Caki2 (cell line): ENCODE measurements at regions not wholly inside any gene's neighbourhood (a gene's known extent, or its start where the extent isn't known, plus 50 kb on each side); places are given as distances from the start of the nearest gene placed in this dataset.
"Not testable (repeated sequence)": the region's sequence is repeated elsewhere in the genome, so short reads cannot be mapped to it uniquely, and the experiment has no call there.

Experiments used
- DNase-seq: peaks from one replicate; pipeline ENCODE4 v3.0.0-alpha.2; 2015; ENCODE audit warnings: low read depth
- in situ Hi-C: cut with HindIII; loops from 2 replicates; pipeline ENCODE4 v1.10.0; 2016; ENCODE audit warnings: low sequenced_read_pairs, low pct_unique_long_range_greater_than_20kb, mixed read lengths

- no peak for DNase-seq
- in situ Hi-C loops = no loop called here
Observed at GRCh38 chr20:53728359-53728758, 134.7 kb upstream of the ZNF217 start.

- in situ Hi-C loops, DNase-seq: not testable (repeated sequence)
Observed at GRCh38 chr20:53727239-53727638, 133.6 kb upstream of the ZNF217 start.

DNA sequence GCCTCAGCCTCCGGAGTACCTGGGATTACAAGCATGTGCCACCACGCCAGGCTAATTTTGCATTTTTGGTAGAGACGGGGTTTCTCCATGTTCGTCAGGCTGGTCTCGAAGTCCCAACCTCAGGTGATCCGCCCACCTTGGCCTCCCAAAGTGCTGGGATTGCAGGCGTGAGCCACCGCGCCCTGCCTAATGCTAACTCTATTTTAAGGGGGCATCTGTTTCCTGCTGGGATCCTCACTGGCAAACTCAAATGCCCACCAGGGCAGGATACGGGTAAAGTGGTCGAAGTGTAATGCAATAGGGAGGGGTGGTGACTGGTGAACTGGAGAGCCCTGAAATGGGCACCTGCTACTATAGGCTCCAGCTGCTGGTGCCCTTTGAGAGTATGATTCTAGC lies 131.9 kb upstream of the ZNF217 start:
- no peak for DNase-seq
- in situ Hi-C loops = no loop called here

DNA sequence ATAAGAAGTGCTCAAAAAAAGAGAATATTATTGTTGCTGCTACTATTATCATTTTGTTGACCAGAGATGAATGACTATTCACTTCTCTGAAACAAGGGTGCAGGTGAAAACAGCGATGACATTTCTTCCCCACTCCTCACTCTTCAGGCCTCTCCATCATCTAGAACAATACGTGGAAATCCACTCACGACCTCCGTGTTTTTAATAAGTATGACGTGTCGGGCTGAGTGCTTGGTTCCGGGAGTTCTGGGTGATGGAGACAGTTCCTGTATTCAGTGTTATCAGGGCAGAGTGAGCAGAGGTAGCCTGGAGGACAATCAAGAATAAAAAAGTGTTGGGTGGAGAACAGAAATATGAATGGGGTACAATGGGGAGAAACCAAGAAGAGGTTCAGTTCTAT lies 130.0 kb upstream of the ZNF217 start:
- no peak for DNase-seq
- in situ Hi-C loops = no loop called here

DNA sequence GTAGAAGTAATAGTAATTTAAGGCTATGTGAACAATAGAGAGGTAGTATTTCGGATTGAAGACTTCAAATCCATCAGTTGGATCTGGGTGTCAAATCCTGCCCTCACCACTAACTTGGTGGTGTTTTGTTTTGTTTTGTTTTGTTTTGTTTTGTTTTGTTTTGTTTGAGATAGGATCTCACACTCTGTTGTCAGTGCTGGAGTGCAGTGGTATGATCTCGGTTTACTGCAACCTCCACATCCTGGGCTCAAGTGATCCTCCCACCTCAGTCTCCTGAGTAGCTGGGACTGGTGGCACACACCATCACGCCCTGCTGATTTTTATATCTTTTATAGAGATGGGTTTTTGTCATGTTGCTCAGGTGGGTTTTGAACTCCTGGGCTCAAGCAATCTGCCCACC lies 129.4 kb upstream of the ZNF217 start:
- in situ Hi-C loops = no loop called here
- no peak for DNase-seq

- in situ Hi-C loops = no loop called here
- DNase-seq = no peak
Observed at GRCh38 chr20:53722515-53723036, 128.9 kb upstream of the ZNF217 start.

GRCh38 chr20:53721445-53721963 lies 127.9 kb upstream of the ZNF217 start:
- DNase-seq, in situ Hi-C loops: not testable (repeated sequence)

- DNase-seq, in situ Hi-C loops: not testable (repeated sequence)
Observed at GRCh38 chr20:53719171-53719803, 125.6 kb upstream of the ZNF217 start.

- in situ Hi-C loops = no loop called here
- DNase-seq = no peak
Observed at GRCh38 chr20:53718142-53719021, 124.7 kb upstream of the ZNF217 start.

DNA sequence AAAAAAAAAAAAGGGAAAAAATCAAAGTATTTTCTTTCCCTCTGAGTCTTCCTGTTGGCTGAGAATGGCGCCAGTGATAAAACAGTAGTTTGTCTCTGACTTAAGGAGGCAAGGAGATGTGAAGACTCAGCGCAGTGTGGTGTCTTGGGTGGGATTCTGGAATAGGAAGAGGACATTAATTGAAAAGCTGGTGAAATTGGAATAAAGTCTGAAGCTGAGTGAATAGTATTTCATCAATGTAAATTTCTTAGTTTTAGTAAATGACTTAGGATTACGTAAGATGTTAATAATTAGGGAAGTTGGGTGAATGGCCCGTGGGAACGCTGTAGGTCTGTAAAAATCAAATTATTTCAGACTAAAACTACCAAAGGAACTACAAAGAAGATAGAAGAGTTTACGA lies 122.8 kb upstream of the ZNF217 start:
- DNase-seq = no peak
- in situ Hi-C loops = no loop called here

DNA sequence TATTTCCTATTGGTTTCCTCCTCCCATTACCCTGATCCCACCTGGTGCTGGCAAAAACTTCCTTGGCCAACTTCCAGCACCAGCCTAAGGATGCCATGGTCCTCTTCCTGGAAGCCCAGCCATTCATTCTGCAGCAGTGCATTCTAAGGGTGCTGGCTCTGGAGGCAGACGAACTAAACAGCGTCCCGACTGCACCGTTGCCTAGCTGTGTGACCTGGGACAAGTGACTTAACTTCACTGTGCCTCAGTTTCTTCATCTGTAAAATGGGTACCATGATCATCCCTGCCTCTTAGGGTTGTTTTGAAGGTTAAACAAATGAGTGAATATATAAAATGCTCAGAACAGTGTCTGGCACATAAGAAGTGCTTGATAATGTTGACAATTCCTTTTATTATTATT lies 120.9 kb upstream of the ZNF217 start:
- no peak for DNase-seq
- in situ Hi-C loops = no loop called here

- DNase-seq = no peak
- in situ Hi-C loops = no loop called here
Observed at GRCh38 chr20:53713328-53714056, 119.9 kb upstream of the ZNF217 start.

- peak; percentile 63 for DNase-seq
- in situ Hi-C loops = no loop called here
Observed at GRCh38 chr20:53712212-53712977, 118.8 kb upstream of the ZNF217 start.

DNA sequence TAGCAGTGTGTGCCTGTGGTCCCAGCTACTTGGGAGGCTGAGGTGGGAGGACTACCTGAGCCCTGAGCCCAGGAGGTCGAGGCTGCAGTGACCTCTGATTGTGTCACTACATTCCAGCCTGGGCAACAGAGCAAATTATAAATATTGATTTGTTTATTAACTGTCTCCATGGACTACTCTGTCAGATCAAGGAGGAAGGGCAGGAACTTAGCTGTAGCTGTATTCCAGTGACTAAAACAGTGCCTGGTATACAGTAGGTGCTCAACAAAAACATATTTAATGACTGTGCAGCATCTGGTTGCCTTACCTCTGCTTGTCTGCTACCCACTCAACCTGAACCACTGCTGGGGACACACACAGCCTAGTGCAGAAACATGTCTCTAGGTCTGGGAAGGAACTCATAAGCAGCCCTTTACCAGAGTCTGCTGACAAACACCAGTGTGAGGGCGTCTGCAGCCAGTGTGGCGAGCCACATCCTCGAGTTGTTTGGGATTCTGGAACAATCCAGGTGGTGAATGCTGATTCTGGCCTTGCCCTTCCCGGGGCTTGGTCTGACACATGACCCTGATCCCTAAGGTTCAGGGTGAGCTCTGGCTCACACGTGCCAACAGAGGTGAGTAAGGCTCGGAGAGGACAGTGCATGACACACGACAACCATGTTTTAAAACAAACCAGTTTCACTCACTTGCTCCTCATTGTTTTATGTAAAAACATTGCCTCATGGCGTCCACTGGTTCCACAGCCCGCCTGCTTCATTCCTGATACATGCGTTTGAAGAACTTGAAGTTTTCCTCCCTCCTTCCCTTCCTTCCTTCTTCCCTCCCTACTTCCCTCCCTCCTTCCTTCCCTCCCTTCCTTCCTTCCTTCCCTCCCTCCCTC lies 117.9 kb upstream of the ZNF217 start:
- DNase-seq = peak; percentile 69
- in situ Hi-C loops = no loop called here

DNA sequence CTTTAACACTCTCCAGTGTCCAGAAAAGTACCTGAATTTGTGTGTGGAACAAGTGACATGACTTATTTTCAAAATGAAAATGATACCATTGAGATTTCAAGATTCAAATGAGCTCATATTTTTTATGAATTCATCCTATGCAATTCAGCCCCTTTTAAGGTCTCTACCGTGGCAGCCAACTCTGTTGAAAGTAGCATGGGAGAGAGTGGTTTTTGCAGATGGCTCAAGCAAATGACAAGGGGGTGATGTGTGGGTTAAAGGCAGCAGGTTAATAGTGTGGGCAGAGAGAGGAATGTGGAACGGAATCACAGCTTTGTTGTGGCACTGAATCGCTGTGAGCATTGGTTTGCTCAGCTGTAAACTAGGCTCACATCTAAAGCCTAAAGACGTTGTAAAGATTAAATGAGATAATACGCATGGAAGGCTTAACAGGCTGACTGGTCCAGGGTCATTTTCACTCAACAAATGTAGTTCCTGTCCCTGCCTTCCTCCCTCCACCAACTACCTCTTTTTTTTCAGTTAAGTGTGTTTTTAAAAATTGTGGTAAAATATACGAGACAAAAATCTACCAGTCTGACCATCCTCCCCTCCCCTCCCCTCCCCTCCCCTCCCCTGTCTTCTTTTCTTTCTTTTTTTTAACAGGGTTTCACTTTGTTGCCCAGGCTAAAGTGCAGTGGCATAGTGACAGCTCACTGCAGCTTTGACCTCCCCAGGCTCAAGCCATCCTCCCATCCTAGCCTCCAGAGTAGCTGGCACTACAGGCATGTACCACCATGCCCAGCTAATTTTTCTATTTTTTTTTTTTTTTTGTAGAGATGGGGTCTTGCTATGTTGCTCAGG lies 114.7 kb upstream of the ZNF217 start:
- peak; percentile 86 for DNase-seq
- in situ Hi-C loops = no loop called here

DNA sequence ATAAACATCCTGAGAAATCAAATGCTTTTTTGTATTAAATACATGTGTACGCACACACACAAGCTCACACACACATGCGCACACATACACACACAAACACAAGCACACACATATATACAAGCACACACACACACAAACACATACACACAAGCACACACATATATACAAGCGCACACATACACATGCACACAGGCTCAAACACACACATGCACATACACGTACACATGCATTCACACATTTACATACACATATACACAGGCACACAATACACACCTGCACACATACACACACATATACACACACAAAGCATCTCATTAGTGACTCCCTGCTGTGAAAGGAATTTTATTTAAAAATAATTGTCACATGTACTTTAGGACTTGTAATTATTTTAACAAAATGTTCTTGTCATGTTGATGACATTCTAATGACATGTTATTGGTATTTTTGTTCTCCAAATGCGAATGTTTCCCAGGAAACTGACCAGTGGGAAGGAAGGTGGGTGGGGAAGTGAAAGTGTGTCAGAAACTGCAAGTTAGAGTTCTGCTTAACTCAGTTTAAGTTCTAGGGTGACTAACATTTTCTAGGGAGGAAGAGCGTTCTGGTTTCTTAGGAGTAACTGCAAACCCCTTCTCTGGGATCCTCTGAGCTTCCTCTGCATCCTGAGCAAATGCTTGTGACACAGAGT lies 113.9 kb upstream of the ZNF217 start:
- peak; percentile 39 for DNase-seq
- in situ Hi-C loops = no loop called here
